ENCODE measurements at regions not wholly inside any gene's neighbourhood (a gene's known extent, or its start where the extent isn't known, plus 50 kb on each side); places are given as distances from the start of the nearest gene placed in this dataset.

DNA sequence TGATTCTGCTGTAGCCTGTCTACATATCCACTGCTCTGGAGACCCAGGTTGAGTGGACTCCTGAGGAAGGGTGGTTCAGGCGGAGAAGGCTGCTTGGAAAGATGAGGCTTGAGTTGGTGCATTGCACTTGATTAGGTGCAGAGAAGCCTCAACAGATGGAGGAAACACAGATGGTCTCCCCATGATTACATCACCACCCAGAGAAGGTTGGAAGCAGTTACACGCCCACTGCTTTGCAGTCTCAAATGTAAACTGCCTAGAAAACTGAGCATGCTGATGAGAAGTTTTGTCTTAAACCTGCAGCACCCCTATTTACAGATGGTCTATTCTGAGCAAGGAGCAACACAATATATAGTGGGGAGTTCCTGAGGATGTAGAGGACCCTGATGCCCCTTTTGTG is 266.6 kb downstream of the PIK3R1 start:
- TF ChIP-seq CTCF (IDR thresholded peaks at IDR 0.05; ENCODE audit: low read depth, low read length), result no peak
- no peak overlapping the region for H3K4me3 ChIP-seq
- no peak for DNase-seq (ENCODE audit: low read depth in 1 of 2, low spot score in 1 of 2)
- H3K27me3 ChIP-seq, result no peaks in the 10 kb centered on the region
- no peaks in the 10 kb centered on the region for H3K36me3 ChIP-seq
- no peaks in the 10 kb centered on the region for H3K4me1 ChIP-seq (ENCODE audit: low read depth)
- H3K9me3 ChIP-seq (ENCODE audit: low read depth), result no peaks in the 10 kb centered on the region
- H3K27ac ChIP-seq, result no peak overlapping the region

- Histone ChIP-seq H3K4me3 (no peak overlapping the region), H3K36me3 (no peaks in the 10 kb centered on the region), H3K4me1 (ENCODE audit: low read depth) (no peaks in the 10 kb centered on the region), H3K27me3 (no peaks in the 10 kb centered on the region), H3K27ac (no peak overlapping the region), H3K9me3 (ENCODE audit: low read depth) (no peaks in the 10 kb centered on the region)
- DNase-seq (ENCODE audit: low read depth in 1 of 2, low spot score in 1 of 2), result peak in 1 of 2 donors; percentile 36
- no peak for TF ChIP-seq CTCF (IDR thresholded peaks at IDR 0.05; ENCODE audit: low read depth, low read length)
Observed at GRCh38 chr5:68484307-68485068, 268.9 kb downstream of the PIK3R1 start.

- no peaks in the 10 kb centered on the region for H3K27me3 ChIP-seq
- no peak for DNase-seq (ENCODE audit: low read depth in 1 of 2, low spot score in 1 of 2)
- no peak overlapping the region for H3K27ac ChIP-seq
- H3K4me1 ChIP-seq (ENCODE audit: low read depth), result no peaks in the 10 kb centered on the region
- no peaks in the 10 kb centered on the region for H3K9me3 ChIP-seq (ENCODE audit: low read depth)
- no peaks in the 10 kb centered on the region for H3K36me3 ChIP-seq
- TF ChIP-seq CTCF (IDR thresholded peaks at IDR 0.05; ENCODE audit: low read depth, low read length), result no peak
- H3K4me3 ChIP-seq, result no peak overlapping the region
Observed at GRCh38 chr5:68489556-68489955, 274.0 kb downstream of the PIK3R1 start.

GRCh38 chr5:68490406-68490805 is 274.9 kb downstream of the PIK3R1 start:
- Histone ChIP-seq H3K27ac (no peak overlapping the region), H3K9me3 (ENCODE audit: low read depth) (no peaks in the 10 kb centered on the region), H3K36me3 (no peaks in the 10 kb centered on the region), H3K27me3 (no peaks in the 10 kb centered on the region), H3K4me1 (ENCODE audit: low read depth) (no peaks in the 10 kb centered on the region), H3K4me3 (no peak overlapping the region)
- DNase-seq (ENCODE audit: low read depth in 1 of 2, low spot score in 1 of 2), result no peak
- TF ChIP-seq CTCF (IDR thresholded peaks at IDR 0.05; ENCODE audit: low read depth, low read length), result no peak

GRCh38 chr5:68494771-68495170 is 279.2 kb downstream of the PIK3R1 start:
- no peak overlapping the region for H3K4me3 ChIP-seq
- no peak for TF ChIP-seq CTCF (IDR thresholded peaks at IDR 0.05; ENCODE audit: low read depth, low read length)
- DNase-seq (ENCODE audit: low read depth in 1 of 2, low spot score in 1 of 2), result no peak
- no peaks in the 10 kb centered on the region for H3K9me3 ChIP-seq (ENCODE audit: low read depth)
- H3K27ac ChIP-seq, result no peak overlapping the region
- H3K27me3 ChIP-seq, result no peaks in the 10 kb centered on the region
- H3K4me1 ChIP-seq (ENCODE audit: low read depth), result no peaks in the 10 kb centered on the region
- H3K36me3 ChIP-seq, result no peaks in the 10 kb centered on the region

Measured in cardiac muscle cell (in vitro differentiated cells and primary cell).